Adrenal gland (tissue), 9 donors: ENCODE measurements at regions not wholly inside any gene's neighbourhood (a gene's known extent, or its start where the extent isn't known, plus 50 kb on each side); places are given as distances from the start of the nearest gene placed in this dataset.

ENCODE experiments used
- DNase-seq, 7 donors: peaks; one replicate each; pipeline ENCODE4 v3.0.0-alpha.2; 2019 to 2020
- H3K27ac ChIP-seq, 5 donors: fragments of 200-600 bp; sonication (generic) in 4 of 5; 1 replicate in 3 of 5; 2 replicates in 2 of 5; pipeline versions ENCODE4 v1.5.1 to v1.8.0; 2016 to 2020; ENCODE audit warnings: mild to moderate bottlenecking in 1 of 5
- H3K27me3 ChIP-seq: fragments of 200-600 bp; 2 replicates; pipeline ENCODE4 v1.8.0; 2021
- H3K36me3 ChIP-seq, 2 donors: fragments of 200-600 bp; replicated peaks in 1 of 2; 1 replicate in 1 of 2; 2 replicates in 1 of 2; pipeline versions ENCODE4 v1.5.1 to v1.8.0; 2018 to 2022
- H3K4me1 ChIP-seq, 2 donors: fragments of 200-600 bp; replicated peaks in 1 of 2; 1 replicate in 1 of 2; 2 replicates in 1 of 2; pipeline versions ENCODE4 v1.5.1 to v1.8.0; 2018 to 2021
- H3K4me3 ChIP-seq, 4 donors: fragments of 200-600 bp; sonication (generic) in 3 of 4; one replicate each; pipeline ENCODE4 v1.5.1; 2016 to 2018
- H3K9me3 ChIP-seq, 3 donors: fragments of 200-600 bp; sonication (generic) in 1 of 3; replicated peaks in 1 of 3; 1 replicate in 2 of 3; 2 replicates in 1 of 3; pipeline versions ENCODE4 v1.5.1 to v1.8.0; 2016 to 2021
- POLR2A ChIP-seq, 2 donors: fragments of 450-650 bp; IDR thresholded peaks; one replicate each; pipeline ENCODE4 v1.6.1; 2017; ENCODE audit warnings: antibody characterized with exemption in 2 of 2, mild to moderate bottlenecking in 2 of 2, moderate library complexity in 1 of 2
- WGBS, 4 donors: extraction: QIAGEN DNeasy Blood & Tissue Kit in 2 of 4; methylation state at CpG; one replicate each; pipeline versions ENCODE4 v1.1.5 to v1.1.7; 2013 to 2017; 5-methylcytosine and 5-hydroxymethylcytosine counted together
- intact Hi-C, 2 donors: fragments of 100-400 bp; cut with DNase I; formaldehyde crosslinking; loops; one replicate each; pipeline versions ENCODE4 v1.14.1 to v1.15.0; 2022 to 2023
- TF ChIP-seq, protein P1 (sequence below), 6 experiments: fragments of 450-650 bp in 4 of 6; fragments of 200-600 bp in 2 of 6; sonication (generic) in 1 of 6; IDR thresholded peaks; 1 replicate in 5 of 6; 2 replicates in 1 of 6; pipeline versions ENCODE4 v1.5.1 to v1.8.0; 2016 to 2021; ENCODE audit warnings: antibody characterized with exemption in 6 of 6, mild to moderate bottlenecking in 2 of 6, moderate library complexity in 1 of 6
- donor health status: healthy with polysubstance abuse.
- donor health status: Bipolar disorder and iron deficiency.
- donor health status: DM: yes; HTN: yes; CAD: no.
- donor health status: DM: no; HTN: no; CAD: no.
- donor health status: DM: no; HTN: no; CAD: no.

GRCh38 chr13:112212533-112212932, 145.6 kb downstream of the SOX1 start:
- DNase-seq = no peak
- Histone ChIP-seq H3K9me3 (no peaks in the 10 kb centered on the region), H3K4me3 (no peak overlapping the region), H3K27ac (no peak overlapping the region), H3K27me3 (peaks cover 9% of the 10 kb centered on the region), H3K36me3 (no peaks in the 10 kb centered on the region), H3K4me1 (no peaks in the 10 kb centered on the region)
- 71 to 82% (median 74%) methylated on average over 5 of the region's 5 CpGs for WGBS, 4 donors
- intact Hi-C loops = no loop called here
- TF ChIP-seq, protein P1, sequence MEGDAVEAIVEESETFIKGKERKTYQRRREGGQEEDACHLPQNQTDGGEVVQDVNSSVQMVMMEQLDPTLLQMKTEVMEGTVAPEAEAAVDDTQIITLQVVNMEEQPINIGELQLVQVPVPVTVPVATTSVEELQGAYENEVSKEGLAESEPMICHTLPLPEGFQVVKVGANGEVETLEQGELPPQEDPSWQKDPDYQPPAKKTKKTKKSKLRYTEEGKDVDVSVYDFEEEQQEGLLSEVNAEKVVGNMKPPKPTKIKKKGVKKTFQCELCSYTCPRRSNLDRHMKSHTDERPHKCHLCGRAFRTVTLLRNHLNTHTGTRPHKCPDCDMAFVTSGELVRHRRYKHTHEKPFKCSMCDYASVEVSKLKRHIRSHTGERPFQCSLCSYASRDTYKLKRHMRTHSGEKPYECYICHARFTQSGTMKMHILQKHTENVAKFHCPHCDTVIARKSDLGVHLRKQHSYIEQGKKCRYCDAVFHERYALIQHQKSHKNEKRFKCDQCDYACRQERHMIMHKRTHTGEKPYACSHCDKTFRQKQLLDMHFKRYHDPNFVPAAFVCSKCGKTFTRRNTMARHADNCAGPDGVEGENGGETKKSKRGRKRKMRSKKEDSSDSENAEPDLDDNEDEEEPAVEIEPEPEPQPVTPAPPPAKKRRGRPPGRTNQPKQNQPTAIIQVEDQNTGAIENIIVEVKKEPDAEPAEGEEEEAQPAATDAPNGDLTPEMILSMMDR (IDR thresholded peaks at IDR 0.05) = no peak
- no peak for TF ChIP-seq POLR2A (IDR thresholded peaks at IDR 0.05)

DNA sequence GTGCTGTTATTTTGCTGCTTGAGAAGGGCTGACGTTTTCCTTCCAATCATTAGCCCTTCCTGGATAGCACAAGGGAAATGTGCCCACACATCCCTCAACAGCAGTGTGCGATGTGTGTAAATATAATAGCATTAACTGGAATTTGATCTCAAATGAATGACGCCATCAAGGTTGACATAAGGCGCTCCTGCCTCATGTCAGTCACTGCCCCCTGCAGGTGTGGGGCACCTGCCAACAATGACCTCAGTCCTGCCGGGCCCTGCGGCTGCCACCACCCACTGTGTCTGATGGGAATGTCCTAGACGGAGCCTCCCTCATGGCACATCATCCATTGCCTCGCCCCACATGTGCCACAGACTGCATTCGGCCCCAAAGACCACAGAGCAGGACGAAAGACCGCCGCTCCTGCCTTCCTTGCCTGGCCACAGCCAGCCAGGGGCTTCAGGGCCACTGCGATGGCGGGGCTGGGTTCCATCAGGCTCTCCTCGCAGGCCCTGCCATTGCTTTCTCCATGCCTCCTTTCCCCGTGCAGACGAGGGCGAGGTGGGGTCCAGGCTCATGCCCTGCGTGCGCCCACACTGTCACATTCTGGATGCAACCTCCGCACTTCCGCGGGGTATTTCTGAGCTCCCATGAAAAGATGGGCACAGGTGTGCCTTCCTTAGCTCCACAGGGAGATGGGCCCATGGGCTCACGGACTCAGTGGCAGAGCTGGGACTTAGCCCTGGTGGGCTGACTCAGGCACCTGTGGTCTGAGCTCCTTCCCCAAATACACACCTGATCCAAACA, 146.7 kb downstream of the SOX1 start:
- no peaks in the 10 kb centered on the region for H3K9me3 ChIP-seq
- H3K36me3 ChIP-seq = no peaks in the 10 kb centered on the region
- DNase-seq = peak in 1 of 7 donors; percentile 35
- no peak overlapping the region for H3K27ac ChIP-seq
- 54 to 77% (median 75%) methylated on average over 7 to 24 of the region's 24 CpGs for WGBS, 4 donors
- no peak for TF ChIP-seq POLR2A (IDR thresholded peaks at IDR 0.05)
- TF ChIP-seq, protein P1 (IDR thresholded peaks at IDR 0.05) = no peak
- intact Hi-C loops = no loop called here
- H3K4me1 ChIP-seq = no peaks in the 10 kb centered on the region
- no peak overlapping the region for H3K4me3 ChIP-seq
- peaks cover 9% of the 10 kb centered on the region for H3K27me3 ChIP-seq

DNA sequence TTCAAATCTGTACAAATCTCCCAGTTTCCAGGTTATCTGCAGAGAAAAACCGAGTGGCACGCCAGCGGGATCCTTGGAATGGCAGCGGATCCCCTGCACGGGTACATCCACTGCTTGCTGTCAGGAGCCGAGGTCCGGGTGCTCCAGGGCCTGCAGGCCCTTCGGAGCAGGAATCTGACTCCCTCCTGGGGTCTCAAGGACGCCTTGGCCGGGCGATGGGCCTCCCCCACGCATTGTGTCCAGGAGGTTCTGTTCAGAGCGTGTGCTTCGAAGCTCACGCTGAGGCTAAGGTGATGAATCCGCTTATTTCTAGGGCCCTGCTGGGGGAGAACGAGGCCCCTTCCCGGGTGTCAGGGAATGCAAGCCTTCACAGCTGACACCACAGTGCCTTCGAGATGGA, 148.9 kb downstream of the SOX1 start:
- Histone ChIP-seq H3K27ac (no peak overlapping the region), H3K4me3 (no peak overlapping the region), H3K27me3 (peaks cover 9% of the 10 kb centered on the region), H3K9me3 (no peaks in the 10 kb centered on the region), H3K4me1 (no peaks in the 10 kb centered on the region), H3K36me3 (no peaks in the 10 kb centered on the region)
- intact Hi-C loops = no loop called here
- 56 to 69% (median 59%) methylated on average over 6 to 19 of the region's 19 CpGs for WGBS, 4 donors
- TF ChIP-seq, protein P1 (IDR thresholded peaks at IDR 0.05) = no peak
- TF ChIP-seq POLR2A (IDR thresholded peaks at IDR 0.05) = no peak
- peak in 1 of 7 donors; percentile 28 for DNase-seq

- no peak overlapping the region for H3K4me3 ChIP-seq
- WGBS, 4 donors = 72 to 87% (median 78%) methylated on average over 6 to 7 of the region's 7 CpGs
- peaks cover 9% of the 10 kb centered on the region for H3K27me3 ChIP-seq
- H3K4me1 ChIP-seq = no peaks in the 10 kb centered on the region
- intact Hi-C loops = no loop called here
- H3K27ac ChIP-seq = no peak overlapping the region
- no peak for TF ChIP-seq POLR2A (IDR thresholded peaks at IDR 0.05)
- TF ChIP-seq, protein P1 (IDR thresholded peaks at IDR 0.05) = no peak
- H3K36me3 ChIP-seq = no peaks in the 10 kb centered on the region
- no peaks in the 10 kb centered on the region for H3K9me3 ChIP-seq
- peak in 1 of 7 donors; percentile 24 for DNase-seq
Measured at GRCh38 chr13:112217431-112217830, 150.5 kb downstream of the SOX1 start.
